ENCODE measurements at regions not wholly inside any gene's neighbourhood (a gene's known extent, or its start where the extent isn't known, plus 50 kb on each side); places are given as distances from the start of the nearest gene placed in this dataset.

DNA sequence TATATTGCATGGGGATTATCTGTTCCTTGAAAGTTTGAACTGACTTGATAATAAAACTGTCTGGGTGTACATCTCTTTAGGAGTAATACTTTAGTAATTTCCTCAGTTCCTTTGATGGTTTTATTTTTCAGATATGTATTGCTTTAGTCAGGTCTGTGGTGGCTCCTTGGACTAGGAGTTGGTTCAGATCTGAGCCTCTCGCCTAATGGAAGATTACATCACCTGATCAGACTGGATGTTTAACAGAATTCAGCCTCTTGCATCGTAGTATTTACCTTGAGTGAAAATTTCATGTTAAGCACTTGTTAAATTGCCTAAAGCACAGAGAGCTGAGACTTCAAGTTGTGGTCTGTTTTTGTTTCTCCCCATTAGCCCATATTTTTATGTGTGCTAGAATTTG is 267.3 kb downstream of the MAP2K4 start:
- no peak for DNase-seq (ENCODE audit: low read depth in 2 of 3, low spot score in 1 of 3)

DNA sequence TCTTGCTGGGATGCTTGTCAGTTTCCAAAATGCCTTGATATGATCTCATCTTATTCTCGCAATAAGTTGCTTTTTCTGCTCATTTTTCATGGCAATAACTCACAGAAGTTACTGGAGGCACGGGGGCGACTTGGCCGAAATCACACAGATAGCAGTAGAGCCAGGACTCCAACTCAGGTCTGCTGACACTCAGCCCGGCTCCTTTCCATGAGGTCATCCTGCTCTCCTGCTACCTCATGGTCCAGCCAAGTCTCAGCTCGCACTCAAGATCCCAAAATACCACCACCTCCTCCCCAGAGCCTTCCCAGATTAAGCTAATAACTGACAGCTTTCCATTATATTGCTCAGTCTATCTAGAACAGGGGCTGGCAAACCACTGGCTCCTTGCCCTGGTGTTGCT is 269.5 kb downstream of the MAP2K4 start:
- DNase-seq (ENCODE audit: low read depth in 2 of 3, low spot score in 1 of 3): no peak

GRCh38 chr17:12296209-12296625 is 275.5 kb downstream of the MAP2K4 start:
- DNase-seq (ENCODE audit: low read depth in 2 of 3, low spot score in 1 of 3): no peak

DNA sequence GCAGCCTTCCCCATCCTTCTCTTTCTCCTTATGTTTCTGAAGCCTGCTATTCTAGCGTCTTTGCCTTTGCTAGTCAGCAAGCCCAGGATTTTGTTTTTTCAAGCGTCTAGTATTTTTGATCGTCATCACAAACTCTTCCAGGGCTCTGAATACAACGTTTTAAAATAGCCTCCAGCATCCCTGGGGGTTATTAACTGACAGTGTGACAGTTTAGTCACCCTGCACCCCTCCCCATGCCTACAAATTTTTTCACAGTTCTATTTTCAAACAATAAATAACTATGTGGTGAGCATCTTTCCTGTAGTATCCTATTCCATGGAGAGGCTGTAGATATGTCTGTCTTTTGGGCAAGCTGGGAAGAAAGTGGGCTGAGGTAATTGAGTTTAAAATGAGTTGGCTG is 280.9 kb downstream of the MAP2K4 start:
- no peak for DNase-seq (ENCODE audit: low read depth in 2 of 3, low spot score in 1 of 3)

DNA sequence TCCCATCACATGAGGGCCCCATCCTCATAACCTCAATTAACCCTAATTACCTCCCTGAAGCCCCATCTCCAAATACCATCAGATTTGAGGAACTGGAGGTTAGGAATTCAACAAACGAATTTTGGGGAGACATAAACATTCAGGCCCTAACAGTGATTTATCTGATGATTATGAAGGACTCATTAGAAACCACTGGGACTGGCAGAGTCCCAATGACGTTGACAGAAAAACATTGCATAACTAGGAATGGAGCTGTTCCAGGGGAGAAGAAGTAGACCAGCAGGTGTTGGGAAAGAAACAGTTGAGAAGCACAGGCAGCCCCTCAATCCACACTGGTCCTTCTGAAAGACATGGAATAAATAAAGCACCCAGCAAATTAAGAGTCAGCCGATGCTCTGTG is 282.0 kb downstream of the MAP2K4 start:
- no peak for DNase-seq (ENCODE audit: low read depth in 2 of 3, low spot score in 1 of 3)

DNA sequence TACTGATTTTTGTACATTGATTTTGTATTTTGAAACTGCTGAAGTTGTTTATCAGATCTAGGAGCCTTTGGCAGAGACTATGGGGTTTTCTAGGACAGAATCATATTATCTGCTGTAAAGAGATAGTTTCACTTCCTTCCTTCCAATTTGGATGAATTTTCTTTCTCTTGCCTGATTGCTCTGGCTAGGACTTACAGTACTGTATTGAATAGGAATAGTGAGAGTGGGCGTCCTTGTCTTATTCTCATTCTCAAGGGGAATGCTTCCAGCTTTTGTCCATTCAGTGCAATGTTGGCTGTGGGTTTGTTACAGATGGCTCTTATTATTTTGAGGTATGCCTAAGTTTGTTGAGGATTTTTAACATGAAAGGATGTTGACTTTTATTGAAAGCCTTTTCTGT is 290.1 kb downstream of the MAP2K4 start:
- no peak for DNase-seq (ENCODE audit: low read depth in 2 of 3, low spot score in 1 of 3)

DNA sequence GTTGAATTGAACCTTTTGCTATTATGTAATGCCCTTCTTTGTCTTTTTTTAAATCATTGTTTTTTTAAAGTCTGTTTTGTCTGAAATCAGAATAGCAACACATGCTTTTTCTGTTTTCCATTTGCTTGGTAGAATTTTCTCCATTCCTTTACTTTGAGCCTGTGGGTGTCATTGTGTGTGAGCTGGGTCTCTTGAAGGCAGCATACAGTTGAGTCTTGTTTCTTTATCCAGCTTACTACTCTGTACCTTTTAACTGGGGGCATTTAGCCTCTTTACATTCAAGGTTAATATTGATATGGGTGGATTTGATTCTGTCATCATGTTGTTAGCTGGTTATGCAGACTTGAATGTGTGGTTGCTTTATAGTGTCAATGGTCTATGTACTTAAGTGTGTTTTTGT is 292.0 kb downstream of the MAP2K4 start:
- no peak for DNase-seq (ENCODE audit: low read depth in 2 of 3, low spot score in 1 of 3)

GRCh38 chr17:12313786-12314185 is 293.1 kb downstream of the MAP2K4 start:
- DNase-seq (ENCODE audit: low read depth in 2 of 3, low spot score in 1 of 3): no peak

GRCh38 chr17:12316021-12316420 is 295.3 kb downstream of the MAP2K4 start:
- DNase-seq (ENCODE audit: low read depth in 2 of 3, low spot score in 1 of 3): no peak

- no peak for DNase-seq (ENCODE audit: low read depth in 2 of 3, low spot score in 1 of 3)
These were observed 298.0 kb downstream of the MAP2K4 start for GRCh38 chr17:12318571-12319266.

DNA sequence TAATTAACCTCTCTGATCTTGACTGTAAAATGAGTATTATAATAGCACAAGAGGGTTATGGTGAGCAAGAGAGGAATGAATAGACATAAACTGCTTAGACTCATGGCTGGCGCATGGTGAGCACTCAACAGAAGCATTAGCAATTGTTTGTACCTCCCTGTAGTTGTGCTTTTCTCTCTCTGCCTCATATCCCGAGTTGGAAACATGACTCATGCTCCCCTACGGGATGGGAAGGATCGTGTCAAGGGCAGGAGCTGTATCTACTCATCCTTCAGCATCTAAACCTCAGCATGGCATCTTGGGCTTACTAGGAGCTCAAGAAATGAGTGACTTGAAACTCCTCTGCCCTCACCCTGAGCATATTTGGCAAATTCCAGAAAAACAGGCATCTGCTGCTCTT is 299.6 kb downstream of the MAP2K4 start:
- no peak for DNase-seq (ENCODE audit: low read depth in 2 of 3, low spot score in 1 of 3)

- DNase-seq (ENCODE audit: low read depth in 2 of 3, low spot score in 1 of 3): no peak
These were observed 307.5 kb downstream of the MAP2K4 start for GRCh38 chr17:12328204-12328603.

DNA sequence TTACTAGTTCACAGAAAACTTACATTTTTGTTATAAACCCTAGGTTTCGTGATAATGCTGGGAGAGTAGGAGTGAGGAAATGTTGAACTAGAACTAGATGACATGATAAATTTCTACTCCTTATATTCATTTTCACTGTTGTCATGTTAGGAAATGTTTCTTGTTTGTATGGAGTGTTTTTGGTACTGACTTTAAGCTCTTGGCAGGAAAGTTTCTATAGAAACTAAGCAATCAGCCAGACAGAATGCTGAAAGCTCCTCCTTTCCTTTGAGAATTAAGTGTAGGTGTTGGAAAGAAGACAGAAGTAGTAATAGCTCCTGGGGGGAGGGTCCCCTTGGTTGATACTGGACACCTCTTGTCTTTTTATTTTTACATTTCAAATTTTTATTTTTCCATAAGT is 309.8 kb downstream of the MAP2K4 start:
- DNase-seq (ENCODE audit: low read depth in 2 of 3, low spot score in 1 of 3): no peak

- no peak for DNase-seq (ENCODE audit: low read depth in 2 of 3, low spot score in 1 of 3)
These were observed 320.7 kb downstream of the MAP2K4 start for GRCh38 chr17:12341328-12341727.

- DNase-seq (ENCODE audit: low read depth in 2 of 3, low spot score in 1 of 3): no peak
These were observed 321.5 kb downstream of the MAP2K4 start for GRCh38 chr17:12342161-12342560.

DNA sequence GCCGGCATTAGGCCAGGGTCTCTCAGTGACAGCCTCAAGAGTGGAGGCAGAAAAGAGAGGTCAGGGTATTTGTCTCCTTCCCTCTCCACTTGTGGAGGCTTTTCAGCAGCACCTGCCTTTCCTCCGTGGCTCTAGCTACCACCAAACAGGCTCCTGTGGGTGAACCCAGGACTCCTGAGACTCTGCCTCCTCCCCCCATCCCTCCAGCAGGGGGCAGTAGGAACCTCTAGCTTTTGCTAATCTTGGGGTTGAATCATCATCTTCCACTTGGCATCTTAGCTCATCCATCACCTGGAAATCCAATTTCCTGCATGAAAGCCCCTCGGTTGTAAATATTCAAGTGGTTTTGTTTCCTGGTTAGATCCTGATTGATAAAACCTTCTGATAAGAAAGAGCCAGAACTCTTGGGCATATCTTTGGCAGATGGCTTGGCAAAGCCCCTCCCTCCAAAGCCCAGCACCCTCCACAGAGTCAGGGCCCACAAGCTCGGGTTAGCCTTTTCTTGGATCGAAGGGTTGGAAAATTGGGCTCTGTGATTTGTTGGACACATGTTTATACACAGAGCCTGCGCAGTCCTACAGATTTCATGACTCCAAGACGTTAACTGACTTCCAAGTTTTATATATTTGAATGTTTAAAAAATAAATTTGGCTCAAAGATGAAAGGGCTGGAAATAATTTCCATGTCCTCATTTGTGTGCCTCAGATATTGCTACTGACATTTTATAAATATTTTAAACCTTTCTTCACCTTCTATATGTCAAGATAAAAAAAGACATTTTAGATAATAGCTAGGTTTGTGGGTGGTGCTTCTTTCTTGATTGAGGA is 322.1 kb downstream of the MAP2K4 start:
- peak in 2 of 3 donors; percentile 1 to 11 for DNase-seq (ENCODE audit: low read depth in 2 of 3, low spot score in 1 of 3)

GRCh38 chr17:12348476-12348875 is 317.2 kb upstream of the MYOCD start:
- DNase-seq (ENCODE audit: low read depth in 2 of 3, low spot score in 1 of 3): no peak

DNA sequence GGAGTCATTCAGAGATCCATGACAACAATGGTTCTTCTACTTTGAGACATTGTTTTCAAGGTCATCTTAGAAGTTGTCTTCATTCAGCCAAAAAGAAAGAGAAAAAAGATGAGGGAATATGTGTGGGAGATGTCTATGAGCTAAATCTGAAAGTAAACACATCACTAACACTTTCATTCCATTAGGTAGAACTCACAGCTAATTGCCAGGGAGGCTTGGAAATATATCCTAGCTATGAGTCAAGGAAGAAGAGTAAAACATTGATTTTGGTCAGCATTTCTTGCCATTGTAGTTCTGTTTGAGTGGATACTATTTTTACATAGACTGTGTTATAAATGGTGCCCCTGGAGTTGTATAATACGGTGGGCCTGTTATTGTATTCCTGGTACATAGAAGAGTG is 316.4 kb upstream of the MYOCD start:
- no peak for DNase-seq (ENCODE audit: low read depth in 2 of 3, low spot score in 1 of 3)

DNA sequence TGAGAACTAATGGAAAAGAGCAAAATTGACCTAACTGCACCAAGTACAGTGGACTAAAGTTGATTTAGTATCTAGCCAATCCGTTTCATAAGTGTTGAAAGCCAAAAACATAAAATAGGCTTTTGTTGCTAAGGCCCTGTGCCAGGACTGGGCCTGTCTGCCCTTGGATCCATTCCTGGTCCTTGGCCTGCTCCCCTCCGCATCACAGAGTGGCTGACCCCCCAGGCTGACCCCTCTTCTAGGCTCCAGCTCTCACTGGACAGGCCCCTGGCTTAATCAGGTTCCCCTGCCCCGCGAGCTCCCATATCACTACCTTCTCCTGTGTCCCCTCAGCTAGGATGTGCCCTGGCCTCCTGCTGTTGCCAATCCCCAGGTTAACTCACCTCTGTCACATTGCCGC is 313.6 kb upstream of the MYOCD start:
- no peak for DNase-seq (ENCODE audit: low read depth in 2 of 3, low spot score in 1 of 3)

DNA sequence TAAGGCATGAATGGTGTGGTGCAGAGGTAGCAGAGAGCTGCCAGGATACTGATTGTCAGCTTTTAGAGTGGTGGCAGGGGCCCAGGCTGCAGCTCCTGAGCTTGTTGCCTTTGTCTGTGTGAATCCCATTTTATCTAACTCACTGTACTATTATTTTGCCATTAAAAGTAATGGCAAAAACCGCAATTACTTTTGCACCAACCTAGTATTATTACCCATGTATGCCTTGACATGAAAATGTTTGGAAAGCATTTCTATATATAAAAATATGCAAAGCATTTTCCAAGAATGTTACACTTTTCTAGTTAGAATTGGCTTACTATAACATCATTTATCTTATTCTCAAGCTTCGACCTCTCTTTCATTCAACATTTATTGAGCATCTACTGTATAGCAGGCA is 308.1 kb upstream of the MYOCD start:
- no peak for DNase-seq (ENCODE audit: low read depth in 2 of 3, low spot score in 1 of 3)

GRCh38 chr17:12358477-12358876 is 307.2 kb upstream of the MYOCD start:
- no peak for DNase-seq (ENCODE audit: low read depth in 2 of 3, low spot score in 1 of 3)

GRCh38 chr17:12362853-12363455 is 302.7 kb upstream of the MYOCD start:
- DNase-seq (ENCODE audit: low read depth in 2 of 3, low spot score in 1 of 3): no peak

All from stimulated activated CD4-positive, alpha-beta T cell treated with anti-CD3 and anti-CD28 coated beads, Interleukin-12 subunit alpha, Interleukin-12 subunit beta, amount 100 ng/mL, for 48 hours (primary cell).